ENCODE measurements at regions not wholly inside any gene's neighbourhood (a gene's known extent, or its start where the extent isn't known, plus 50 kb on each side); places are given as distances from the start of the nearest gene placed in this dataset.
A peak's percentile ranks its signal among the peaks of the same experiment; 100 is the strongest.

DNA sequence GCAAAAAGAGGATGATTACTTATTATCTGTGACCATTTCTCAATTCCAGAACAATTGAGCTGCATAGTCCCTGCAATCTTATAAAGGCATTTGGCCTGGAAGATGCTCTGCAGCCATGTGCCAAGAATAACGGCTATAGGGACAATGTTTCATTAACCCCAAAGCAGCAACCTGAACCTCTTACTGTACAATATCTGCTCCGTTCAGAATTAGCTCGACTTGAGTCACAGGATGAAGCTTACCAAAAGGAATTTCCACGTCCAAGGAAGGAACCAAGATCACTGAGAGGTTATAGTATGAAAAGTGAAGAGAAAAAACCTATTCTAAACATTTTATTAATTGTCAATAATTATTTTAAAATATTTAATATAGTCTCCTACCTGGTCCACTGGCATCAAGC lies 167.3 kb upstream of the GMDS start:
- TF ChIP-seq, protein P1, sequence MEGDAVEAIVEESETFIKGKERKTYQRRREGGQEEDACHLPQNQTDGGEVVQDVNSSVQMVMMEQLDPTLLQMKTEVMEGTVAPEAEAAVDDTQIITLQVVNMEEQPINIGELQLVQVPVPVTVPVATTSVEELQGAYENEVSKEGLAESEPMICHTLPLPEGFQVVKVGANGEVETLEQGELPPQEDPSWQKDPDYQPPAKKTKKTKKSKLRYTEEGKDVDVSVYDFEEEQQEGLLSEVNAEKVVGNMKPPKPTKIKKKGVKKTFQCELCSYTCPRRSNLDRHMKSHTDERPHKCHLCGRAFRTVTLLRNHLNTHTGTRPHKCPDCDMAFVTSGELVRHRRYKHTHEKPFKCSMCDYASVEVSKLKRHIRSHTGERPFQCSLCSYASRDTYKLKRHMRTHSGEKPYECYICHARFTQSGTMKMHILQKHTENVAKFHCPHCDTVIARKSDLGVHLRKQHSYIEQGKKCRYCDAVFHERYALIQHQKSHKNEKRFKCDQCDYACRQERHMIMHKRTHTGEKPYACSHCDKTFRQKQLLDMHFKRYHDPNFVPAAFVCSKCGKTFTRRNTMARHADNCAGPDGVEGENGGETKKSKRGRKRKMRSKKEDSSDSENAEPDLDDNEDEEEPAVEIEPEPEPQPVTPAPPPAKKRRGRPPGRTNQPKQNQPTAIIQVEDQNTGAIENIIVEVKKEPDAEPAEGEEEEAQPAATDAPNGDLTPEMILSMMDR (IDR thresholded peaks at IDR 0.05; ENCODE audit: insufficient read depth, low read length), result no peak
- no peak overlapping the region for H3K4me3 ChIP-seq (ENCODE audit: low read depth, low read length)
- DNase-seq (ENCODE audit: low read depth), result peak; percentile 66

DNA sequence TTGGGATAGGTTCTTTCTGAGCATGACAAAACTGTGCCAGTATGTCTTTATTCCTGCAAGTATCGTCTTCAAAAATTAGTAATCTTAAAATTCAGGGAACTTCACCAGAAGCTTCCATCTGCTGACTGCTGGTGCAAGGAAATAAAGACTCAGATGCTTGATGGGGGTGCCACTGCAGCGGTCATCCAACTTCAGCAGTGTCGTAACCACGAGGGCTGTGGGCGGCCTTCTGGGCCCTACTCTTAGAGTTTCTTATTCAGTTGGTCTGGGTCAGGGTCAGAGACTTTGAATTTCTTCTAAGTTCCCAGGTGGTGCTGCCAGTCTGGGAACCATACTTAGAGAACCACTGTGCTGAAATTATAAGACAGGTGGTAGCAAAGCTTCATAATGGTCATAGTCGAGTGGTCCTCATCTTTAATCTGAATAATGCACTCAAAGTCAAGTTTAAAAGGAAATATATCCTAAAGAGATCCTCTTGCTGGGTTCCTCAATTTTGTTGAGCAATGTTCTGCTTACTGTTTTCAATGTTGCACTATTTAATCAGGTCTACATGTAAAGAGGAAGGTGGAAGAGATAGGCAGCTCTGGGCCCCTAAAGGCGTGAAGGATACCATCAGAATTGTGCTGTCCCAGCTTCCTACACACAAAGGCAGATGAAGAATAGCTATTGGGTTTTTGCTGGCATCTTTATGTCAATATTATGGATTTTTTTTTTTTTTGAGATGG lies 165.4 kb upstream of the GMDS start:
- TF ChIP-seq, protein P1 (IDR thresholded peaks at IDR 0.05; ENCODE audit: insufficient read depth, low read length), result no peak
- no peak overlapping the region for H3K4me3 ChIP-seq (ENCODE audit: low read depth, low read length)
- DNase-seq (ENCODE audit: low read depth), result no peak

DNA sequence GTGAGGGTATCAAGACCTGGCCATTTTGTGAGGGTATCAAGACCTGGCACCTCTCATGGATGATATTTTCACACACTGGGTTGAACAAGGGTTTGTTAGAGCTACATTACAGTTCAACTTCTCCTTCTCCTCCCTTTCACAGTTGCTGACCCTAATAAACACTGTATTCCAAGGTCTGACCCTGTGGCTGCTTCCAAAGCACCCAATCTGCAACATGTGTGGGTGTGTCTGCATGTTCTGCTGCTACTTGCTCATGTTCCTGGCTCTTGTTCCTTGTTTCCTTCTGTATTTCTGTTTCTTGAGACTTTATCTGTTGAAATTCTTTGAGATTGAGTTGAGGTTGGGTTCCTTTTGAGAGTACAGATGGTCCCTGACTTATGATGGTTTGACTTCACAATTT lies 162.1 kb upstream of the GMDS start:
- H3K4me3 ChIP-seq (ENCODE audit: low read depth, low read length), result no peak overlapping the region
- no peak for DNase-seq (ENCODE audit: low read depth)
- TF ChIP-seq, protein P1 (IDR thresholded peaks at IDR 0.05; ENCODE audit: insufficient read depth, low read length), result no peak

DNA sequence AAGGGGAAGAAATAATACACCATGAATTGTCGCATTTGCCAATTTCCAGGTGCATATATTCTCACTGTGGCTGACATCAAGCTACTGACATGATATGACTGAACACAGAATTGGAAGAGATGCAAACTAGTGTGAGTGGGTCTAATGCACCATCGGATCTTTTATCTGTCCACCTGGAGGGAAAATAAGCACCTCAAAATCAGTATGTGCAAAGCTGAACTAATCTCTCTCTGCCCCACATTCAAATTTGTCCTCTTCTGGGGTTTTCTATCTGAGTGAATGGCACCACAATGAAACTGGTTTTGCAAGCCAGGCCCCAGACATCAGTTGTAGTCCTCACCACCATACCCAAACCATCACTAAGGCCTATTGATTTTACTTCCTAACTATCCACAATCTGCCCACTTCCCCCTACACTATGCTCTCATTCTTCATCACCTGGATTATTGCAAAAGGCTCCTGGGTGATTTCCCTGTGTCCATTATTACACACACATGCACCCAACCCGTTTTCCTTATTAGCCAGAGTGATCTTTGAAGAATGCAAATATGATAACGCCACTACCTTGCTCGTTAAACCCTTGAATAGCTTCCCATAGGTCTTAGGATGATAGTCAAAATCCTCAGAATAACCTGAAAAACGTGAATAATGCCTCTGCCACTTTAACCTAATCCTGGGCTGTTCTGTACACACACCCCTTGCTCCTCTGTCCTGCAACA lies 159.0 kb upstream of the GMDS start:
- no peak for DNase-seq (ENCODE audit: low read depth)
- TF ChIP-seq, protein P1 (IDR thresholded peaks at IDR 0.05; ENCODE audit: insufficient read depth, low read length), result no peak
- H3K4me3 ChIP-seq (ENCODE audit: low read depth, low read length), result no peak overlapping the region

DNA sequence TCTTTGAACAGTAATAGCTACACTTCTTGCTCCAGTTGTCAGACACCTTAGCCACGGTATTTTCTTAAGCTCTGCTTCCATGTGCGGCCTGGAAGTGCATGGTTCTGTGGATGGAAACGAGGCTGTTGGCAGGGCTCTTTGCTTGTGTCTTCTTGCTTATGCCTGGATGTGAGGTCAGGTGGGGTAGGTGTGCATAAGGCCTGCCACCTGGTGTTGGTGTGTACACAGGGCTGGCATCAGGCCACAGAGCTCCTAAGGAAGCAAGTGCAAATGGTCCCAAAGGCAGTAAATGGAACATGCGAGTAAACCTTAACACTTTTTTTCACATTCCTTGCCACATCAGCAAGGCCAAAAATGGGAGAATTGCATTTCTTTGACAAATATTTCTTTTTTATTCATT lies 158.1 kb upstream of the GMDS start:
- no peak overlapping the region for H3K4me3 ChIP-seq (ENCODE audit: low read depth, low read length)
- TF ChIP-seq, protein P1 (IDR thresholded peaks at IDR 0.05; ENCODE audit: insufficient read depth, low read length), result no peak
- DNase-seq (ENCODE audit: low read depth), result no peak

DNA sequence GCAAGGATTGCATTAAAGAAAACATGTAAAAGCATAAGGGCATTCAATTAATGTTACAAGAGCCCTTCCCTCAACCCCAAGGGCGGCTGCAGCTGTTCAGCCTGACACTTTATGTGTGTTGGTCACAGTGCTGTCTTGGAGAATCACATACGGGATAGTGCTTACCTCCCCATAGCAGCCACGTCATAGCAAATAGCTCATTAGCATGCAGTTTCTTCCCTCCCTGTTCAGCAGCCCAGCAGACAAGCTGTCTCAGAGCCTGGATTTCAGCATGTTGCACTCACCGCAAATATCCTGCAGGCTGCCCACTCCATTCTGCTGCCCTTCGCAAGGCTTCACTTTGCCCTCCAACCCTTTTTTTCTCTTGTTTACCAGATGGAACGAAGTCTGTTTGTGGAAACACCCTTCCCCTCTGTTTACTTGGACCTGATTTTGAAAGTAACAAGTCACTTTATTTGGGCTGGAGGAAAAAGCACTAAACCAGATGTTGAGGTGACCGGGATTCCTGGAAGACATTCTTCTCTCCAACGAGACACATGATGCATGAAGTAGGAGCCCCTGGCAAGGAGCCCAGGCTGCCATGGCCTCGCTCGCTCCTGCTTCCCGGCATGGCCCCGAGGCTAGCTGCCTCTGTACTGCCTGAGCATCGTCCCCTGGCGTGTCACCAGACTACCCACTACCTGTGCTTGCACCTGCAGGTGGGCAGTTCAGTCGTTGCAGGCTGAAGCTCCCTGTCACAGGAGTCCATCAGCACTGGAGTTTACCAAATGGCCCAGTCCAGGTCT lies 151.6 kb upstream of the GMDS start:
- TF ChIP-seq, protein P1 (IDR thresholded peaks at IDR 0.05; ENCODE audit: insufficient read depth, low read length), result no peak
- no peak overlapping the region for H3K4me3 ChIP-seq (ENCODE audit: low read depth, low read length)
- peak; percentile 7 for DNase-seq (ENCODE audit: low read depth)
